GM23248 (cell line): ENCODE measurements at regions not wholly inside any gene's neighbourhood (a gene's known extent, or its start where the extent isn't known, plus 50 kb on each side); places are given as distances from the start of the nearest gene placed in this dataset.

Experiments used
- EZH2 ChIP-seq: fragments of 200-600 bp; sonication (generic); IDR thresholded peaks from 2 replicates; pipeline ENCODE4 v1.6.1; 2018; ENCODE audit warnings: antibody characterized with exemption, mild to moderate bottlenecking; ENCODE audit not compliant: insufficient read depth, poor library complexity, severe bottlenecking
- EZH2phosphoT487 ChIP-seq: fragments of 200-600 bp; sonication (generic); IDR thresholded peaks from 2 replicates; pipeline ENCODE4 v1.6.1; 2018; ENCODE audit warnings: antibody characterized with exemption, moderate library complexity, mild to moderate bottlenecking, low read depth; ENCODE audit not compliant: insufficient read depth

- TF ChIP-seq EZH2, result no peak
- no peak for TF ChIP-seq EZH2phosphoT487
These were observed 167.2 kb downstream of the CDC14C start for GRCh38 chr7:49091519-49091918.
